Endodermal cell (in vitro differentiated cells): ENCODE measurements at regions not wholly inside any gene's neighbourhood (a gene's known extent, or its start where the extent isn't known, plus 50 kb on each side); places are given as distances from the start of the nearest gene placed in this dataset.

Source experiments
- DNase-seq: peaks from one replicate; pipeline ENCODE4 v3.0.0-alpha.2; 2017
- H3K27ac ChIP-seq: 2 replicates; pipeline ENCODE4 v1.5.1; 2013; ENCODE audit warnings: mild to moderate bottlenecking, low read depth, low read length, moderate library complexity
- H3K27me3 ChIP-seq: 2 replicates; pipeline ENCODE4 v1.6.1; 2013; ENCODE audit warnings: mild to moderate bottlenecking, low read length, moderate library complexity; ENCODE audit not compliant: insufficient read depth, control insufficient read depth, poor library complexity, severe bottlenecking
- H3K36me3 ChIP-seq: 2 replicates; pipeline ENCODE4 v1.7.0; 2013; ENCODE audit warnings: mild to moderate bottlenecking, low read length, moderate library complexity; ENCODE audit not compliant: control insufficient read depth, insufficient read depth
- H3K4me1 ChIP-seq: one replicate; pipeline ENCODE4 v1.7.0; 2013; ENCODE audit warnings: low read length; ENCODE audit not compliant: control insufficient read depth, insufficient read depth
- H3K4me3 ChIP-seq: 2 replicates; pipeline ENCODE4 v1.5.1; 2013; ENCODE audit warnings: mild to moderate bottlenecking, low read length, moderate library complexity
- H3K9ac ChIP-seq: 2 replicates; pipeline ENCODE4 v1.6.1; 2013; ENCODE audit warnings: mild to moderate bottlenecking, low read length, moderate library complexity; ENCODE audit not compliant: poor library complexity, severe bottlenecking; ENCODE audit errors: extremely low read depth
- H3K9me3 ChIP-seq: 2 replicates; pipeline ENCODE4 v1.6.1; 2013; ENCODE audit warnings: mild to moderate bottlenecking, low read length, moderate library complexity; ENCODE audit not compliant: control insufficient read depth
- H3K27ac Mint-ChIP-seq: 2 replicates; pipeline ENCODE4 v1.8.0; 2020; ENCODE audit warnings: mixed read lengths
- H3K27me3 Mint-ChIP-seq: 2 replicates; pipeline ENCODE4 v1.8.0; 2021; ENCODE audit warnings: mild to moderate bottlenecking, mixed read lengths; ENCODE audit not compliant: insufficient read depth
- H3K36me3 Mint-ChIP-seq: 2 replicates; pipeline ENCODE4 v1.8.0; 2020; ENCODE audit warnings: low read depth, mixed read lengths
- H3K4me1 Mint-ChIP-seq: 2 replicates; pipeline ENCODE4 v1.8.0; 2020; ENCODE audit warnings: mixed read lengths
- H3K4me3 Mint-ChIP-seq: 2 replicates; pipeline ENCODE4 v1.8.0; 2020; ENCODE audit warnings: mild to moderate bottlenecking, moderate library complexity, mixed read lengths
- H3K9me3 Mint-ChIP-seq: 2 replicates; pipeline ENCODE4 v1.8.0; 2020; ENCODE audit warnings: mild to moderate bottlenecking, mixed read lengths
- WGBS, 2 experiments: methylation state at CpG; one replicate each; pipeline versions ENCODE4 v1.1.5 to v1.1.7; 2013; ENCODE audit warnings: missing lambda C conversion rate in 2 of 2, mixed read lengths in 1 of 2; ENCODE audit not compliant: insufficient coverage in 1 of 2, insufficient read length in 1 of 2; 5-methylcytosine and 5-hydroxymethylcytosine counted together
- TF ChIP-seq, protein P1 (sequence below): fragments of 200-600 bp; sonication (generic); conservative IDR thresholded peaks from 2 replicates; pipeline ENCODE4 v1.5.0; 2021; ENCODE audit warnings: antibody characterized with exemption, mild to moderate bottlenecking

DNA sequence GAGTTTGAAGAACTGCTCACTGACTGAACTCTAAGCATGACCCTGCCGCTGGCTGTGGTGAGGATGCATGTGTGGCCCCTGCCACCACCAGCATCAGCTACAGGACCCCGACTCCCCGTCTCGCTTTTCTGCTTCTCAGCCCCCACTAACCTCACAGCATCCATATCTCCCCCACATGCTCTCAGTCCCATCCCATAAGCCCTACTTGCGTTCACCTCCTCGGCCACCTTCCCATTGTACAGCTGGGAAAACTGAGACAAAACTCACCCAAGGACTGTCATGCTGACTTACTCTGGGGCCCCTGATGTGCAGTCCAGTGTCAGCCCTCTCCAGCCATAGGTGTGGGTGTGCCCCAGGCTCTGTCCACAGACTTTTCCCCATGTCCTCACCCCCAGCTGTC is 104.2 kb upstream of the SH3BP4 start:
- Histone ChIP-seq H3K4me1 (no peaks in the 10 kb centered on the region), H3K27me3 (no peaks in the 10 kb centered on the region), H3K36me3 (no peaks in the 10 kb centered on the region), H3K9ac (no peak overlapping the region), H3K4me3 (no peak overlapping the region), H3K27ac (no peak overlapping the region), H3K9me3 (no peaks in the 10 kb centered on the region)
- H3K27me3 Mint-ChIP-seq = no peaks in the 10 kb centered on the region
- H3K4me1 Mint-ChIP-seq = peaks cover 16% of the 10 kb centered on the region
- H3K4me3 Mint-ChIP-seq = no peak overlapping the region
- TF ChIP-seq, protein P1, sequence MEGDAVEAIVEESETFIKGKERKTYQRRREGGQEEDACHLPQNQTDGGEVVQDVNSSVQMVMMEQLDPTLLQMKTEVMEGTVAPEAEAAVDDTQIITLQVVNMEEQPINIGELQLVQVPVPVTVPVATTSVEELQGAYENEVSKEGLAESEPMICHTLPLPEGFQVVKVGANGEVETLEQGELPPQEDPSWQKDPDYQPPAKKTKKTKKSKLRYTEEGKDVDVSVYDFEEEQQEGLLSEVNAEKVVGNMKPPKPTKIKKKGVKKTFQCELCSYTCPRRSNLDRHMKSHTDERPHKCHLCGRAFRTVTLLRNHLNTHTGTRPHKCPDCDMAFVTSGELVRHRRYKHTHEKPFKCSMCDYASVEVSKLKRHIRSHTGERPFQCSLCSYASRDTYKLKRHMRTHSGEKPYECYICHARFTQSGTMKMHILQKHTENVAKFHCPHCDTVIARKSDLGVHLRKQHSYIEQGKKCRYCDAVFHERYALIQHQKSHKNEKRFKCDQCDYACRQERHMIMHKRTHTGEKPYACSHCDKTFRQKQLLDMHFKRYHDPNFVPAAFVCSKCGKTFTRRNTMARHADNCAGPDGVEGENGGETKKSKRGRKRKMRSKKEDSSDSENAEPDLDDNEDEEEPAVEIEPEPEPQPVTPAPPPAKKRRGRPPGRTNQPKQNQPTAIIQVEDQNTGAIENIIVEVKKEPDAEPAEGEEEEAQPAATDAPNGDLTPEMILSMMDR = no peak
- no peak overlapping the region for H3K27ac Mint-ChIP-seq
- no peaks in the 10 kb centered on the region for H3K9me3 Mint-ChIP-seq
- DNase-seq = no peak
- 97% methylated on average over 6 of the region's 6 CpGs; no CpG with 5 or more reads in 1 of the 2 experiments for WGBS, 2 experiments
- H3K36me3 Mint-ChIP-seq = no peaks in the 10 kb centered on the region

DNA sequence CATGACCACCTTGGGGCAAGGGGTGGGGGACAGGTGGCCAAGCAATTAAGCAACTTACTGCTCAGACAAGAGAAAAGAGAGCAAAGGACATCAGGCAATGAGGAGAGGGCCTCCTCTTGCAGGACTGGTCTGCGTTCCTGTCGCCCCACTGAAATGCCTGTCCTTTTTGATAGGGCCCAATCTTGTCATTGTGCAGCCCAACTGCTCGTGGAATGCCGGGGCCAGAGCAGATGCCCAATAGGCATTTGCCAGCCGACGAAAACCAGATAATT is 104.5 kb upstream of the SH3BP4 start:
- 91 to 96% methylated on average over 6 of the region's 6 CpGs for WGBS, 2 experiments
- no peak overlapping the region for H3K4me3 Mint-ChIP-seq

DNA sequence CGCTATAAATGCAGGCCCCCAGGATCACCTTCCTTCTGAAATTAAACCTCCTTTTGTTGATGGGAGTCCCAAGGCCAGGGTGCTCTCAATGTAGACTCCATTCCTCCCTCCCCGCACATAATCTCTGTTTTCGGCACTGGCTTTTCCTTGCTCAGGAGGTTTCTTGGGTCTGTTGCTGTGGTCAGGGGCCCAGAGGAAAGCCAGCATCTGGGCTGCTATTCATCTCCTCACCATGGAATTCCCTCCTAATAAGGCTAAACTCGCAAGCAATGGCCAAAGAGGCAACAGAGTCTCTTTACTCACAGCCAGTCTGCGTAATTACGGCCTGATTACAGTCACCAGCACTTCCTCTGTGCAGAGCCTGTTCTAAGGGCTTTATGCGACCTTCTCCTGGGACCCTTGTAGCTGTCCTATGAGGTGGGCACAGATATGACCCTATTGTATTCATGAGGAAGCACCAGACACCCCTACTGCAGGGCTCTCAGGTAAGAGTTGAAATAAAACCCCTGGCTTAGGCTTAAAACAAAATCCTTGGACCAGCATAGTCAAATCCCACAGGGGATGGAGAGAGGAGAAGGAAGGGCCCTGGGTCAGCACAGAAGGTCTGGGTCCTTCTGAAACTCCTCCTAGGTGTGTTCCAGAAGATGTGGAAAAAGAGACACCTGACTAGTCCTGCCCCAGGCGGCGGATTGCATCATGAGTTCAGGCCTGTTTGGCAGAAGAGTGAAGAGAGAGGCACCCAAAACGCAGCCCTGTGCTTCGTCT is 105.0 kb upstream of the SH3BP4 start:
- no peak overlapping the region for H3K4me3 ChIP-seq
- Mint-ChIP-seq H3K27ac (no peak overlapping the region), H3K27me3 (no peaks in the 10 kb centered on the region), H3K4me1 (peaks cover 16% of the 10 kb centered on the region), H3K9me3 (no peaks in the 10 kb centered on the region), H3K4me3 (no peak overlapping the region), H3K36me3 (no peaks in the 10 kb centered on the region)
- TF ChIP-seq, protein P1 = no peak
- H3K27me3 ChIP-seq = no peaks in the 10 kb centered on the region
- 90 to 91% methylated on average over 11 of the region's 11 CpGs for WGBS, 2 experiments
- no peak overlapping the region for H3K9ac ChIP-seq
- no peak for DNase-seq
- H3K27ac ChIP-seq = peak overlapping the region; percentile 38
- H3K9me3 ChIP-seq = no peaks in the 10 kb centered on the region
- H3K36me3 ChIP-seq = no peaks in the 10 kb centered on the region
- no peaks in the 10 kb centered on the region for H3K4me1 ChIP-seq

More for the DNA sequence above, 104.5 kb upstream of the SH3BP4 start:
- Mint-ChIP-seq H3K4me1 (peaks cover 16% of the 10 kb centered on the region), H3K27me3 (no peaks in the 10 kb centered on the region), H3K27ac (no peak overlapping the region), H3K9me3 (no peaks in the 10 kb centered on the region), H3K36me3 (no peaks in the 10 kb centered on the region)
- Histone ChIP-seq H3K9me3 (no peaks in the 10 kb centered on the region), H3K27me3 (no peaks in the 10 kb centered on the region), H3K4me1 (no peaks in the 10 kb centered on the region), H3K36me3 (no peaks in the 10 kb centered on the region), H3K4me3 (no peak overlapping the region), H3K27ac (no peak overlapping the region), H3K9ac (no peak overlapping the region)
- TF ChIP-seq, protein P1 = no peak
- DNase-seq = no peak
